Stimulated activated CD4-positive, alpha-beta T cell treated with anti-CD3 and anti-CD28 coated beads, Interleukin-15, amount 100 ng/mL, for 1 hour (primary cell): ENCODE measurements at regions not wholly inside any gene's neighbourhood (a gene's known extent, or its start where the extent isn't known, plus 50 kb on each side); places are given as distances from the start of the nearest gene placed in this dataset.
"Not testable (repeated sequence)": the region's sequence is repeated elsewhere in the genome, so short reads cannot be mapped to it uniquely, and the experiment has no call there.

Experiments
- DNase-seq, 2 donors: peaks; one replicate each; pipeline ENCODE4 v3.0.0-alpha.2; 2020; ENCODE audit warnings: low read depth in 1 of 2, low spot score in 1 of 2

DNA sequence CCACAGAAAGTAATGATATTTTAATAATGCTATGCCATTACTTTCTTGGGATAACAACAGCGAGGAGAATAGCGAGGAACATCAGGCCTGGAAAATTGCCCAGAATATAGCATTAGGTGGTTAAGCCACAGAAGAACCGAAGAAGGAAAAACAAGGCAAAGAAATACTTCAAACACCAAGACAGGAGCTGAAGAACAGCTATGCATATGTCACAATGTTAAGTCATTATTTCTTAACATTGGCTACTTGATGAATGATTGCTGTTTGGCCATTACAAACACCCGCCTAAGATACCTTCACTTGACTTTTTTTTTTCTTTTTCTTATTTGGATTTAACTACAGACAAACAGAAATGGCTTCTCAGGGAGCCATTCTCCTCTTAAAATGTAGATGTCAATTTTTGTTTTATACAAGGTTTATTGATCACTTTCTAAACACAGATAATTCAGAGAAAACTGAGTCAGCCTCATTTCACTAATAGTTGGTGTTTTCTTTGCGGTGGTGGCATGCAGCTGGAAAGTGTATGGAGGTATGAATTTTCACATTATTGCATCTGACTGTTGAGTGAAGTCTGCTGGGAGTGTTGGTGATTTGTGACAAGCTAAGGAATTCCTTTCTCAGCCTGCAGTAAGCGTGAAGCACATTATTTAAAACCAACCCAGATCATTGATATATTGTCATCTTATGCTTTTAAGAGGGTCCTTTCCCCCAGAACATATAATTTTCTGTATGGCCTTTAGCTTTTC, 705.7 kb upstream of the NR2F2 start:
- no peak for DNase-seq

DNA sequence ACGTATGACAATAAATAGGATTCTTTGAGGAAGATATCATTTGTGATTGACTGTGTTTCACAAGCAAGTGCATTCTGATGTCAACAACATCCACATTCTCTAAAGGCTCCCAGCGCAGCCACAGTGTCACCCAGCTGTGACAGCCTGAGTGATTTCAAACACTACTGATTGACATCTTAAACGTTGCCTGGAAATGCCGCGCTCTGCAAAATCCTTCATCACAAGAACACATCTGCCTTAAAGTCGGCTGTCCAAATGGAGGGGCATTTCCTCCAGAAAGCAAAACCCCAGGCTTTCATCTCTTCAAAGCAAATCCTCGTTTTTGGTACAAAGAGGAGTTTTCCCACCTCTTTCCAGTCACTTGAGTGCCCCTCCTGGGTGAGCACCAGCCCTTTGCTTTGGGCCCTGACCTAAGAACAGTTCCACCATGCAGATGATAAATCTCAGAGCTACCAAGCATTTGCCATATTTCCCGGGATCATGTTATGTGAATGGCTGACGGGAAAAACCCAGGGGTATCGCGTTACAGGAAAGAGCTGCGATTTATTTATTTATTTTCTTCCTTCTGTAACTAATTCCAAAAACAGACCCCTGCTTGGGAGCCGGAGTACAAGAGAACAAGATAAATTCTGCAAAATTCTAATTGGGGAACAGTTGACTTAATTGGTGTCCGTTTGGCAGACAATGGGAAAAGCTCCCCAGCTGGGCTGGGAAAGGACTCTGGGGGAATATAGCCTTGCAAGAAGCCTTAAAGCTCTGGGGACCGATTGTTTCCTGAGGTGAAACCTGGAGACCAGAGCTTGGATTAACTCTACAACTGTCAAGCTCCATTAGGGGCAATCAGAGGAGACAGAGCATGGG, 703.8 kb upstream of the NR2F2 start:
- DNase-seq, result no peak

DNA sequence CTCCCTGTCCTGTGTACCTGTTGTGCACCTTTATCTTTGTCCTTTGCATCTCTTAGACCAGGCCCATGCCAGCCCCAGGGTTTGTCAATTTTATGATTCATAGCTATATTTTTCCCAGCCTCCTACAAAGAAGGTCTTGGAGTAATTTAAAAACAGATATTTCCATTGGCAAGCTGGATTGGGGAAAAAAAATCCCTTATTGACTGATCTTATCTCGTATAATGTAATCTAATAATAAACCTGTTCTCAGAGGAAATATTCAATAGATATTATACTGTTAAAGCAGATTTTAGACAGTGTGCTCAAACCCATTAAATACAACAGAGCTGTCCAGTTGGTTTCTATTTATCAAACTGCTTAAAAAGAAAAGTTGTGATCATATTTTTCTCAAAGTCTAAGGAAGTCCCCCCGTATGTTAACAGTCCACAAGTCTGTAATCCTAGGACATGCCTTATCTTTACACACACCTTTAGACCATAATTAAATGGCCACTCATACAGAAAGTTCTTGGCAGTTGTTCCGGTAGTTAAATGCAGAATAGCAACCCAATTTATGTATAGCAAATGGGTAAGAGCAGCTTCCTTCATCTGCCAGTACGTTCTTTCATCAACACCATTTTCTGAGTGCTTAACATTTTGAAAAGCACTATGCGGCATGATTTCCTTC, 700.9 kb upstream of the NR2F2 start:
- no peak for DNase-seq

DNA sequence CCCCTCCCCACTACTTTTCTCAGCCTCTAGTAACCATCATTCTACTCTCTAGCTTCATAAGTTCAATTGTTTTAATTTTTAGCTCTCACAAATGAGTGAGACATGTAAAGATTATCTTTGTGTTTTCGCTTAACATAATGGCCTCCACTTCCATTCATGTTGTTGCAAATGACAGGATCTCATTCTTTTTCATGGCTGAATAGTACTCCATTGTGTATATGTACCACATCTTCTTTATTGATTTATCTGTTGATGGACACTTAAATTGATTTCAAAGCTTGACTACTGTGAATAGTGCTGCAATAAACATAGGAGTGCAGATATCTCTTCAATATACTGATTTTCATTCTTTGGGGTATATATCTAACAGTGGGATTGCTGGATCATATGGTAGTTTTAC, 699.8 kb upstream of the NR2F2 start:
- no peak for DNase-seq

DNA sequence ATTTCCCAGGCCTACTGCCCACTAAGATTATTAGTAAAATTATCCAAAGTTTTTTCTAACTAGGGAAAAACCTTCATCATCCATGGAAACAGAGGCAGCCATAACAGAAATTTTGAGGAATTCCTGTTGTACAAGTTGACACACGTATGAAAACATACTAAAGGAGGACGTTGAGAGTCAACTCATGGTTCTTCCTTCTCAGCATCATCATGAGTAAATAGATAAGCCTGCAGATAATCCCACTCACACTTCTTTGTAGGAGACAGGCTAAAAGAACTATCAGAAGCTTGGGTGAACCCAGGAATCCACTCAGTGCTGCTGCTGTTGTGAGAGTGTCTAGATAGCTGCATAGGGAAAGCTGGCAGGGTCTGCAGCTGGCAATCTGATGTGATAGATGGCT, 694.8 kb upstream of the NR2F2 start:
- no peak for DNase-seq

DNA sequence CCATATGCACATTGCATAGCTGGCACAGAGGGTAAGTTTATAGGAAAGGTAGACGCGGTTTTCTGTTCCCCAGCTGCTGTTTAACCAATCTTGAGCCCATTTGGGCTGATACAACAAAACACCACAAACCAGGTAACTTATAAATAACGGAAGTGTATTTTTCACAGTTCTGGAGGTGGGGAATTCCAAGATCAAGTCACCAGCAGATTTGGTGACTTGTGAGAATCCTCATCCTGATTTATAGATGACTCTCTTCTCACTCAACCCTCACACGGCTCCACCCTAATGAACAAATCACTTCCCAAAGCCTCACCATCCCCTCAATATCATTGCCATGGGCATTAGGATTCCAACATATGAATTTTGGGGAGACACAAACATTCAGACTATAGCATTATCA, 694.4 kb upstream of the NR2F2 start:
- no peak for DNase-seq

DNA sequence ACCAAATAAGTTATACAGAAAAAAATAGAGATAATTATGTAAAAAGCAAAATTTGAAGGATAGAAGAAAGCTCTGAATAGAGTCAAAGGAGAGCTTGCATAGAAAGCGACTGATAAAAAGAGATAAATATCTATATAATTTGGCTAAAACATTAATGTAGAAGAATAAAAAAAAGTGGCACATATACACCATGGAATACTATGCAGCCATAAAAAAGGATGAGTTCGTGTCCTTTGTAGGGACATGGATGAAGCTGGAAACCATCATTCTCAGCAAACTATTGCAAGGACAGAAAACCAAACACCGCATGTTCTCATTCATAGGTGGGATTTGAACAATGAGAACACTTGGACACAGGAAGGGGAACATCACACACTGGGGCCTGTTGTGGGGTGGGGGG, 693.3 kb upstream of the NR2F2 start:
- DNase-seq, result not testable (repeated sequence)

DNA sequence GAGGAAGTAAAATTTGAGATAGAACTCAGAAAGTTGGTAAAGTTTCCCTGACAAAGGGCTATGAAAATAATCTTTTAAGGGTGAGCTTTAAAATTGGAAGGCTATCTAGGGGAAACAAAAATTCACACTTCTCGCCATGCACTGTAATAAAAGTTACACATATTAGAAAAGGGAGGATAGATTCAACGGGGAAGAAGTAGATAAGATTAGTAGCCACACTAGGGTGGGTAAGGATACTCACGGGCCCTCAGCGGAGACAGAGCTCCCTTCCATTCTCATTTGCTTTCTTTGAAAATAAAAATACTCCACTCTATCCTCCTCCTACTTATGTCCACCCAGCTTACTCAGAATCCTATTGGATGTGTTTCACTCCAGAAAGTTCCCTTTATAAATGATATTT, 691.3 kb upstream of the NR2F2 start:
- no peak for DNase-seq

DNA sequence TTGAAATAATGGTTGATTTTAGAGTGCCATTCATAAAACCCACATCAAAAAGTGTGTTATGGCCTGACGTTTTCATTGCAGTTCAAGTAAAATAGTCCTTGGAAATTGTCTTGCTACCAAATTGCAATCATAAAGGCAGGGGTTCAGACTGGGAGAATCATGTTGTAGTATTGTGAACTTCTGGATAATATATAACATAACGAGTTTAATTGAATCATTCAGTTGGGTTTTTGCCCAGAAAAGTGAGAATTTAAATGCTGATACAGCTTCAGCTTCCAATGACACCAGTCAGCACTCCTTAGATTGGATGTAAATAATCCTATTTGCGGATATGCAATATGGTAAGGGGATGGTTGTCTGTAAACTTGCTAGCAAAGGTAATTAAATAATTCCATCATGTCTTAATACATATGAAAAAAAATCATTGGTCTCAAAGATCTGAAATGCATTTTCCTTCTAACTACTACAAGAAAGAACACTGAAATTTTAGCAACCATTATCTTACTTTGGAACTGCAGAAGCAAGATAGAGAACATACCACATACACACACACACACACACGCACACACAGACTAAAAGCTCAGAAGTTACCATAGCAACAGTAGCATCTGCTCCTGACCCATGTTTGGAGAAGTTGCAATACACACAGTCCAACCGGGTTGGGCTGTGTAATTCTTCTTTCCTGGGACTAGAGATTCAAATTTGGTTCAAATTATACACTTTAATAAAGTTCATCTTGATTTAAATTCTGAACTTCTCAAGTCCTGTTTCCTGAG, 686.2 kb upstream of the NR2F2 start:
- DNase-seq, result no peak

DNA sequence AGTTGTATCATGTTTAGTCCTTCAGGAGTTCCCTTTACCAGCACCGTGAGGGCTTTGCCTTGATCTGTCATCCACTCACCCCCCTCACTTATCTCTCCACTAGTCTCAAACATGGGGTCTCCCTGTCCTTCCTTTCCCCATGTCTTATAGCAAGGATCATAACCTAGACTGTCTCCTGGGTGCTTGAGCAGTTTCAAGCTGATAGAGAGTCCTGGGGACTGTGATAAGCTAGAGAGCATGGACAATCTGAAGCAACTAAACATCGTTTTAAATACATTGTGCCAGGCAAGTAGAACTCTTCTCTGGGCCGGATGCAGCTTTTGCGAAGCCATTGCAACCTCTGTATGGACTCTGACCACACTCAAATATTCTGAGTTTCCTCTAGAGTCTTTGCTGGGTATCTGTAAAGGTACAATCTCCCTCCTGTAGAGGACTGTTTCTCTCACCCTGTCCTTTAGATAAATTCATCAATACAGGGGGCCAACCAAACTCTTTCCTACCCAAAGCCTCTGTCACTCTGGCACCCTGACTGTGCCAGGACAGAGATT, 684.6 kb upstream of the NR2F2 start:
- DNase-seq, result no peak

DNA sequence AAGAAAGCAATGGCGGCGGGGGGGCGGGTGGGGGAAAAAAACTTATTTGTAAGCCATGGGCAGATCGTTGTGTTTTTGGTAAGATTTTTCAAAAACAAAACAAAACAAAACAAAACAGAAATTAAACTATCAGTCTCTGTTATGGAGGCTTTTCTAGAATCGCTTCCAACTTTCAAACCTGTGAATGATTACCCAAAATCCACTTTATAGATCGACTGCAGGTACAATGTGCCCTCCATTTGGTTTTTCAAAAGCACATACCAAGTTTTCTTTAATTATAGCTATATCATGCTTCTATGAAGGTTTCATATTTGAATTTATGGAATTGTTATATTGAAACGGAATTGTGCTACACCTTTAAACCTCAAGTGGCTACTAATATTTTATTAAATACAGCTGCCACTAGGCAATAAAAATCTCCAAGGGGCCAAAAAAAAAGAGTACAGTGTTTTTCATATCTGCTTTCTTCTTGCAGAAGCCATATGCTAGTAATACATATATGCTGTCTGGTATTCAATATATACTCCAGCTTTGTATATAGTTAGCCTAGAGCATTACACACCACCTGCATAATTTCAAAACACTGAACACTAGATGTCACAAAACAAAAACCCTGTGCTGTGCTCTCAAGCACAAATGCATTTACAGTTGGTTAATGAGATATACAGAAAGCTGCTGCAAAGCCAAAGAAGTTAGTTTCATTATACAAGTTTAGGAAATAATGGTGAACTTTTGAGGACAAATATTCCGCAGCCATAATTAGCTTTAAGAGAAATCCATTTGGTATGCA, 683.8 kb upstream of the NR2F2 start:
- no peak for DNase-seq

DNA sequence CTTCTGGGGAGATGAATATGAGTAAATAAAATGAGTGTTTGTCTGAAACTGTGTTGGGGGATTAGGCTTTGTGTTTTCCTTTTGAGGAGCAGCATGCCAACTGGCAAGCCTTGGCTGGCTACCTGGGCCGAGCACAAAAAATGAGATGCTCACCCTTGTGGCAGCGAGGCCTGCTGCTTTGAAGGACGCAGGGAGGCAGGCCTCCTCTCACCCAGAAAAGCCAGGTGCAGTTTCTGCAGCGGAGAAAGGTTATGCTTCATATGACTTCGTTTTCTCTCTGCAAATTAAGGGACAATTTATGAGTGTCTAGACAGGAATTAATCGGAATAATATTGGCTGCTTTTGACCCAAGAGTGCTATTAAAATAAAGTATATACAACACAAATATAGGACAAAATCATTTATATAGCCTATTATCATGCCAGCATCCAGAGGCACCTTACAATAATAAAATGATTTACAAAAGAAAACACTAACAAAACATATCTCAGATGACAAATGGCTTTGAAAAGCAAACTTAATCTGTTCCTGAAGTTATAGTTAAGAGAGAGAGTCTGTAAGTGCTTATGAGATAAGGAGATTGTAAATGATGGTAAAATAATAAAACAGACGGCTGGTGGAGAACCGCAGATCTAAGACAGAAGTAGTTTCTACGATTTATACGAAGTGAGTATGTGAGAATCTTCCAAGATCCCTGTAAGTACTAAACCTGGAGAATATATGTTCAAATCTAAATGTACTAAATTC, 682.8 kb upstream of the NR2F2 start:
- DNase-seq, result no peak

DNA sequence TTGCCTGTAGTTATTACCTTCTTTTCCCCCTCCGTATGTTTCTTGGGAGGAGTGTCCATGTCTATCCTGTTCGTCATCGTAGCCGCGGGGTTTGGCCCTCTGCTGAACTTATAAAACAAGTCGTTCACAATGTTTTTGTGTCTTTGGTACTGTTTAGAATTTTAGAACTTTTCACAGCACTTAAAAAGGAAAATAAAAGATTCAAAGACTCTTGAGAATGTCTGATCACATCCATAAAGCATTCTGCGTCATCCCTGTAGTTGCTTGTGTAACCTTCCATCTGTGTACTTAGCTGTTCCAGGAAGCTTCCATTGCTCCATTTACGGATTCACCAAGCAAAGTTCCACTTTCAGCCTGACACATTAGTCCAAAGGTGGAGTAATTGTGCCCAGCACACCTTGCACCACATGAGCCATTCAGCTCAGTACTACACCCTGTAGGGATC, 677.1 kb upstream of the NR2F2 start:
- DNase-seq, result no peak

DNA sequence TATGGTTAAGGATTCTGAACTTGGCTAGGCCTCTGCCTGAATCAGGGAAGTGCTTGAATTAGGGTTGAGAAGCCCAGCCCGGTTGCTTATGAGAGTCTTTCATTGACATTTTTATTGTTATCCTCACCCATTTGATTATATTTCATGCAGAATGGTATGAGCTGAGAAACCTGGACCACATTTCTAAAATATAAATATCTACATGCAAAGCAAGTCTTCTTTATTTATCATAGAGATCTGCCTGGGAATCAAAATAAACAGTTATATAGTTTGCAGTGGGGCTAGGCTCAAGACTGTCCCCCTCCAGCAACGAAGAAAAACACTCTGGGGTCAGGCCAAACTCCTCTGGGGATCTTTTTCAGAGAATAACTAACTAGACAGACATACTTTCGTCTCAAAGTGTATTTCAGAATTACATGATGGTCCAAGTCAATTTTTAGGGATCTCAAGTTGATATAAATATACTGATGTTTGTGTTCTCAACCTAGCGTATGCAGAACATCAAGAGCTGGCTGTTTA, 675.4 kb upstream of the NR2F2 start:
- DNase-seq, result no peak

DNA sequence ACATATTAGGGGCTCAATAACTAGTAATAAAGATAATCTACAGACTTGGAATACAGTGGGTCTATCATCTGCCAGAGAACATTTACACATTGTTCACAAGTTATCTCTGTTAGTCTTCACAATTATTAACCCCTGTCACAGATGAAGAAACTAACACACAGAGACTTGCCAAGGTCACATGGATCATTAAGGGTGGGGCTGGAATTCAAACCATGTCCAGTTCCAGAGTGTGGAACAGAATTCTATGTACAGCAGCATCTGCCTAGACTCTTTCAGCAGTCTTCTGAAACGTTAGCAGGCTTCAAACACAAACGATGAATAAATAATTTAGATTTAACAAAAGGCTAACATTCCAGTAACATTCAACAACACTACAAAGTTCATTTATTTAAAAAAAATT, 673.9 kb upstream of the NR2F2 start:
- DNase-seq, result no peak

DNA sequence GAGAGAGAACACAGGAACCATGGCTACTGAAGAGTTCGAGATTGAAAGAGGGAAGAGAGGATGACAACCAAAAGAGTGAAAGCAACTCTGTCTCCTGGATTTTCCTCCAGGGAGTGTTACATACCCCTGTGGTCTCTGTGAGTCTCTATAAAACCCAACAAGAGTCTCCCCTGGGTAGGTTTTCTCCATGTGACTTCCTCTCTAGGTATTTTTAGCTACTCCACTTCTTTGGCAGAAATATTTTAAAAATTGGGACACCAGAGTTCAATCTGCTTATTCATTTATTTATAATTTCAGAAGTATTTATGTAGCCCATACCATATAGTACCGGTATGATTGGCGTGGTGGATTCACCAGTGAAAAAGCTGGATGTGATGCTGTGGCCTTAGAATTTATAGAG, 671.7 kb upstream of the NR2F2 start:
- no peak for DNase-seq

DNA sequence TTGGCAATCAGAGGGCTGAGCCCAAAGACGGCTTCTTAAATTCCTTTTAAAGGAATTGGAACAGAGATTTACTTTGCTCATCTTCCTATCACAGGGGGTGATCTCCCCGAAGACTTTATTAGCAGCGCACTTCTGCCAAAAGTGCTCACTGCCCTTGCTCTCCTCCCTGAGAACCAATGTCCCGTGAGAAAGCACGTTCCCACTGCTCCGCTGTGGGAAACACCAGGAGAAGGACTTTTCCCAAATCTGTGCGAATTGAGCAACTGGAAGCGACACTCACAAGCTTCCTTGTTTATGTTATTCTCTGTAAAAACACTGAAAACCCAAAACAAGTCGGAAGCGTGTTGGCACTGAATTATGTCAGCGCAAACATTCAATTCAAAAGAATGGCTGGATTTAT, 670.8 kb upstream of the NR2F2 start:
- no peak for DNase-seq

DNA sequence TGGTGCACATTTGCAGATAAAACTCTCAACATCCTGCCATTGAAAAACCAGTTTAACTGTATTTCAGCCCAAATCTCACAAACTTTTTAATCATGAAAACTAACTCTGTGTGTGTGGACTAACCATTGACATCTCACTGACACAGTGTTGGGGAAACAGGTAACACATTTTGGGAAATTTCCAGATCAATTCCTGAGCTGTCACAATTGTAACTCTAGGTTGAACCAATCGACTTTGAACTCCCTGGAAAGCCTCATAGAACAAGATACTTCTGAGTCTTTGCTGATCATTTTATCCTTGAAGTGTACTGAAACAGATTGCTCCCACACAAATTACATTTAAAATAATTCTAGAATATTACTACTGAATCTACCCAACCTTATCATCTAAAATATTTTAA, 667.9 kb upstream of the NR2F2 start:
- no peak for DNase-seq
